ENCODE measurements at regions not wholly inside any gene's neighbourhood (a gene's known extent, or its start where the extent isn't known, plus 50 kb on each side); places are given as distances from the start of the nearest gene placed in this dataset.

GRCh38 chr7:4394736-4395135, 287.4 kb upstream of the FOXK1 start:
- no peak for TF ChIP-seq ZNF777 (tag by site-specific recombination; IDR thresholded peaks at IDR 0.05; ENCODE audit: borderline replicate concordance)
- no peak for TF ChIP-seq PRDM1 (tag by site-specific recombination; IDR thresholded peaks at IDR 0.05)
- CTCF ChIA-PET, result no interaction called here
- Histone ChIP-seq H3K36me3 (ENCODE audit: control insufficient read depth in 2 of 2, insufficient read depth in 1 of 2, low read length in 2 of 2) (no peaks in the 10 kb centered on the region), H3K4me3 (ENCODE audit: low read depth, low read length) (no peak overlapping the region), H3K27ac (ENCODE audit: extremely low read depth, low read depth, low read length) (no peak overlapping the region), H3K9me3 (ENCODE audit: control insufficient read depth, insufficient read depth, low read depth, low read length) (no peaks in the 10 kb centered on the region), H3K4me1 (ENCODE audit: control insufficient read depth, insufficient read depth, low read length) (no peaks in the 10 kb centered on the region)
- POLR2A ChIA-PET, result no interaction called here

GRCh38 chr7:4399121-4399520, 283.0 kb upstream of the FOXK1 start:
- Histone ChIP-seq H3K27ac (ENCODE audit: extremely low read depth, low read depth, low read length) (no peak overlapping the region), H3K36me3 (ENCODE audit: control insufficient read depth in 2 of 2, insufficient read depth in 1 of 2, low read length in 2 of 2) (no peaks in the 10 kb centered on the region), H3K9me3 (ENCODE audit: control insufficient read depth, insufficient read depth, low read depth, low read length) (no peaks in the 10 kb centered on the region), H3K4me3 (ENCODE audit: low read depth, low read length) (no peak overlapping the region), H3K4me1 (ENCODE audit: control insufficient read depth, insufficient read depth, low read length) (no peaks in the 10 kb centered on the region)
- ChIA-PET CTCF (no interaction called here), POLR2A (no interaction called here)
- no peak for TF ChIP-seq ZNF830 (tag by site-specific recombination; IDR thresholded peaks at IDR 0.05; ENCODE audit: low read depth)
- no peak for TF ChIP-seq GLI4 (tag by site-specific recombination; IDR thresholded peaks at IDR 0.05)
- TF ChIP-seq ZNF350 (tag by site-specific recombination; IDR thresholded peaks at IDR 0.05), result no peak
- TF ChIP-seq ZNF837 (tag by site-specific recombination; IDR thresholded peaks at IDR 0.05), result no peak
- no peak for TF ChIP-seq ZBTB21 (tag by site-specific recombination; IDR thresholded peaks at IDR 0.05)
- TF ChIP-seq, protein P1, sequence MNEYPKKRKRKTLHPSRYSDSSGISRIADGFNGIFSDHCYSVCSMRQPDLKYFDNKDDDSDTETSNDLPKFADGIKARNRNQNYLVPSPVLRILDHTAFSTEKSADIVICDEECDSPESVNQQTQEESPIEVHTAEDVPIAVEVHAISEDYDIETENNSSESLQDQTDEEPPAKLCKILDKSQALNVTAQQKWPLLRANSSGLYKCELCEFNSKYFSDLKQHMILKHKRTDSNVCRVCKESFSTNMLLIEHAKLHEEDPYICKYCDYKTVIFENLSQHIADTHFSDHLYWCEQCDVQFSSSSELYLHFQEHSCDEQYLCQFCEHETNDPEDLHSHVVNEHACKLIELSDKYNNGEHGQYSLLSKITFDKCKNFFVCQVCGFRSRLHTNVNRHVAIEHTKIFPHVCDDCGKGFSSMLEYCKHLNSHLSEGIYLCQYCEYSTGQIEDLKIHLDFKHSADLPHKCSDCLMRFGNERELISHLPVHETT (tag by site-specific recombination; IDR thresholded peaks at IDR 0.05), result no peak
- no peak for TF ChIP-seq ZNF174 (tag by site-specific recombination; IDR thresholded peaks at IDR 0.05)
- no peak for TF ChIP-seq RBAK (tag by site-specific recombination; IDR thresholded peaks at IDR 0.05)
- TF ChIP-seq ZNF169 (tag by site-specific recombination; IDR thresholded peaks at IDR 0.05), result no peak
- no peak for TF ChIP-seq PRDM4 (tag by site-specific recombination; IDR thresholded peaks at IDR 0.05)
- TF ChIP-seq ZNF292 (tag by site-specific recombination; IDR thresholded peaks at IDR 0.05; ENCODE audit: borderline replicate concordance, low read depth), result no peak
- no peak for TF ChIP-seq ZNF704 (tag by site-specific recombination; IDR thresholded peaks at IDR 0.05)

DNA sequence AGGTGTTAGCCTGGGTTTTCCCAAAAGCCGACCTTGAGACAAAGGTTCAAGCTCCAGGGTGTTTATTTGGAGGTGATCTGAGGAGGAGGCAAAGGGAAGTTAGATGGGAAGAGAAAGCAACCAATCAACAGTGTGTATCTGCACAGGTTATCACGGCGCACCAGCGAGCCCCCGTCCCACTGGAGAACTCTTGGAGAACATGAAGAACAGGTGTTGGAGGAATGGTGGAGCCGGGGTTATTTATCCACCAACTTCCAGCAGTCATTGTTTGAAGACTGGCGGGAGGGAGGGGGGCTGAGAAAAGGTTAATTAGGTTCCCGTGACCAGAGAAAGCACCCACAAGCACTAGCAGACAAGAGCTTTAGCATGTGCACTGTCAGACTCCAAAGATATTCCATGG, 282.5 kb upstream of the FOXK1 start:
- POLR2A ChIA-PET, result no interaction called here
- TF ChIP-seq HOXD13 (CRISPR knock-in tag; IDR thresholded peaks at IDR 0.05; ENCODE audit: borderline replicate concordance), result no peak
- H3K9me3 ChIP-seq (ENCODE audit: control insufficient read depth, insufficient read depth, low read depth, low read length), result no peaks in the 10 kb centered on the region
- H3K36me3 ChIP-seq (ENCODE audit: control insufficient read depth in 2 of 2, insufficient read depth in 1 of 2, low read length in 2 of 2), result no peaks in the 10 kb centered on the region
- CTCF ChIA-PET, result no interaction called here
- no peak overlapping the region for H3K27ac ChIP-seq (ENCODE audit: extremely low read depth, low read depth, low read length)
- H3K4me1 ChIP-seq (ENCODE audit: control insufficient read depth, insufficient read depth, low read length), result no peaks in the 10 kb centered on the region
- no peak overlapping the region for H3K4me3 ChIP-seq (ENCODE audit: low read depth, low read length)

Data from HEK293 (cell line).